ENCODE measurements at regions not wholly inside any gene's neighbourhood (a gene's known extent, or its start where the extent isn't known, plus 50 kb on each side); places are given as distances from the start of the nearest gene placed in this dataset.
"Not testable (repeated sequence)": the region's sequence is repeated elsewhere in the genome, so short reads cannot be mapped to it uniquely, and the experiment has no call there.

DNA sequence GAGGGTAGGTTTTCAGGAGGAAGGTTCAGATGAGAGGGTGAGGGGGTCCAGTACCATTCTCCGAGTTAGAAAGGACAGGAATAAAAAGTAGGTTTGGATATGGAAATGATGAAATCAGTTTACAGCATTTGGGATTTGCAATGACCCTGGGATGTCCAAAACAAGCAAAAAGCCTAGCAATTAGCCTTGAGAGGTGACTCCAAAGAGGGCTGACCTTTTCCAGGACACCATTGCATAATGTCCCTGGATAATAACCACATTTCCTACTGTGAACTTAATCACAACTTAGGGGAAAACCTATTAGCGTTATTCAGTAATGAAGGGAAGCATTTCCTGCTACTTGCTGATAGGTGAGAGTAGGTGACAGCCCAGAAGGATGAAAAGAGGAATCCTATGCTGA is 101.4 kb upstream of the ARHGAP42 start:
- DNase-seq: no peak

DNA sequence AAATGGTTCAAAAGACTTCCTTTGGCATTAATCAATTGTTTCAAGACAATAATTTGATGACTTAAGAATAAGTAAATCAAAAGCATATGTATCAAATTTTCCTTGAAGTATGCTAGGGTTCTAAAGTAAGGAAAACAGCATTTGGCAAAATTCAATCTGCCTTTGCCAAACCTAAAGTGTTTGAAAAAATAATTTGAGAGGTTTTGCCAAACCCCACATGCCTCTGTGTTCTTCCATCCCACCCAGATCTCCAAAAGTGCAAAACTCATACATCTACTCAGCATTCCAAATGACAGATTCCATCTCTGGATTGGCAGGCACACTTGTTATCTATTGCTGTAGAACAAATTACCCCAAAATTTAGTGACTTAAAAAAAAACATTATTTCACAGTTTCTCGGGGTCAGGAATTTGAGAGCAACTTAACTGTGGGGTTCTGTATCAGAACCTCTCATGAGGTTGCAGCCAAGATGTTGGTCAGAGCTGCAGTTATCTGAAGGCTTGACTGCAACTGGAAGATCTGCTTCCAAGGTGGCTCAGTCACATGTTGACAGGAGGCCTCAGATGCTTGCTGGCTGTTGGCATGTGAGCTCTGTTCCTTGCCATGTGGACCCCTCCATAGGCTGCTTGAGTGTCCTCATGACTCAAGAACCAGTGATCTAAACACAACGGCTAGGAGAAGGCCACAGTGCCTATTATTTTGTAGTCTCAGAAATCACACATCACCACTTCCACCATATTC is 100.6 kb upstream of the ARHGAP42 start:
- no peak for DNase-seq

DNA sequence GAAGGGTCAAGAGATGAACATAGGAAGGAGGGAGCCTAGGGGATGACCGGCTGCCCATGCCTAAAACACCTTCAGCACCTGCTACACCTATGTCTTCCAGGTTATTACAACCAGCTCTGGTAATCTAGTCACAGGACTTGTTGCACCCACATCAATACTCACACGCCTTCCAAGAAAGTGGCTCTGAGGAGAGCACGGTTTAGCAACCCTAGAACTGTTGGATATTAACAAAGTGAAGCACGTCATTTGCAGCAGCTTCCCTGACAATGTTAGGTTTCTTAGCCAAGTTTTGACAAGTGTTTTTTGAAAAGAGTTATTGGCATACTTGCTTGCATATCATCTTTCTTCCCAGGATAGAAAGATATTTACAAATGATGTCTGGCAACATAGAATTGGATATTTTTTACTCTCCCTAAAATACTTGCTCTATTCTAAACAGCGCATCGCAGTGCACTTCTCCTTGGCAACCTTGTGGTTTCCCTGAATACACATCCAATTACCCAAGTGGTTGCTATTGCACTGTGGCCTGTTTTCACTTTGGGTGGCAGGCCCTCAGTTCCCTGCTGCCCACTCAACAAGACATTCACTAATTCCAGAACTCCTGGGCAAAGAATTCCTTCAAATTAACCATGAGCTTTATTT is 94.3 kb upstream of the ARHGAP42 start:
- DNase-seq: no peak

GRCh38 chr11:100593291-100593690 is 93.8 kb upstream of the ARHGAP42 start:
- DNase-seq: no peak

DNA sequence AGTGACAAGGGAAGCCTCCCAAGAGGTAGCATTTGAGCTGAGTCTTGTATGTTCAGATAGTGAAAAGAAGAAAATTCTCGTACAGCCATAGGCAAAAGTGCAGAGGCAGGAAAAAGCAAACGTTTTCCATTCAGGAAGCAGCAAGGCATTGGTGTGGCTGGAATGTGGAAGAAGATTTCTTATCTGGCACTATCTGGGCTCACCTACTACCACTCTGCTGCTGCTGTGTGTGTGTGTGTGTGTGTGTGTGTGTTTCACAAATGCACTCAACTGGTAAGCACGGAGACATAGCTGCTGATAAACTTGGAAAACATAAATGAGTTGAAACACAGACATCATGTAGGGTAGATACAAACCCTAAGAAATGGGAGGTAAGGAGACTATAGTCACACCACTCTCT is 92.8 kb upstream of the ARHGAP42 start:
- DNase-seq: no peak

DNA sequence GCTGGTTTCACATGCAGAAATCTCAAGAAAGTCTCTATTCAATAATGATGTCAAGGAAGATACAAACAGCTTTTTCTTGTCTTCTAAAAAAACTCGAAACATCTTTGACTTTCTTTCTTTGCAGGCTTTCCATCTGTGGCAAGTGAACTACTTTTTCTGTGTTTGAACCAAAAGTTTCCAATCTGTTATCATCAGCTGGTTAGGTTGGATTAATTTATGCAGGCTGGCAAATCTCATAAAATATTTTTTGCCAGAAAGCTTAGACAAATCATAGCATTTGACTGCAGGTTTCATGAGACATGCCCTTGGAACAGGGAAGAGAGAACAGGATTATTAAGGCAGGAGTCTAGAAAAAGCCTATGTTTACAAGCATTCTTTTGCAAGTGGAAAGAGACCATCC is 86.1 kb upstream of the ARHGAP42 start:
- DNase-seq: no peak

DNA sequence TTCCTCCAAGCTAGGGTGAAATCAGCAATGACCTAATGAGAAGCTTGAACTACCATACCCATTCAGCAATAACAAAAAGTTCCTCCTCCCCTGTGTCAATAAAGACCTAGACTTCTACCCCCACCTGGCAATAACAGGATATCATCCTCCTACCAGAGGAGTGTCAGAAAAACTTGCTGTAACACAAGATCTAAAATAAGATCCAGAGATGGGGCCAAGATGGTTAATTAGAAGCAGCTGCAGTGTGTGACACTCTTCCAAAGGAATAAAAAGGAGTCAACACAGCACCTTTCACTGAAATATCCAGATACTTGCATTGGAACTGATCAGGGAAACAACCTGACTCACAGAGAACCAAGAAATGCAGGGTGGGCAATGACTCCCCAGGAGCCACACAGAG is 84.4 kb upstream of the ARHGAP42 start:
- no peak for DNase-seq

GRCh38 chr11:100607761-100608160 is 79.3 kb upstream of the ARHGAP42 start:
- DNase-seq: not testable (repeated sequence)

DNA sequence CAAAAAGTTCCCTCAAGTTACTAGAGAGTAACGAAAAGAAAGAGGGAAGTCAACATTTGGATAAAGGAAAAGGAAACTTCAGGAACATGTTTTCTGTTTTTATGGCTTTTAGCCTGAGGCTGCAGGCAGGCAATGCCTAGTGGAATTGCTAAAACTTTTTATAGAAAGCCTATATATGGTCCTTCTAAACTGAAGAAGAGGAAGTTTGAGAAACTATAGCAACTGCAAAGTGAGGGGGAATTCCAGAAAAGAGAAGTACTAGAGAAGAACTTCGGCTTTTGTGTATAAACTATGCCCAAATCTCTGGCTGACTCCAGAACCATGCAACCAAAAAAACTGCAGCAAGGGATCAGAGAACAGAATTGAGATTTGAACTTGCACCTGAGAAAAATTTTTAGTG is 74.3 kb upstream of the ARHGAP42 start:
- no peak for DNase-seq

DNA sequence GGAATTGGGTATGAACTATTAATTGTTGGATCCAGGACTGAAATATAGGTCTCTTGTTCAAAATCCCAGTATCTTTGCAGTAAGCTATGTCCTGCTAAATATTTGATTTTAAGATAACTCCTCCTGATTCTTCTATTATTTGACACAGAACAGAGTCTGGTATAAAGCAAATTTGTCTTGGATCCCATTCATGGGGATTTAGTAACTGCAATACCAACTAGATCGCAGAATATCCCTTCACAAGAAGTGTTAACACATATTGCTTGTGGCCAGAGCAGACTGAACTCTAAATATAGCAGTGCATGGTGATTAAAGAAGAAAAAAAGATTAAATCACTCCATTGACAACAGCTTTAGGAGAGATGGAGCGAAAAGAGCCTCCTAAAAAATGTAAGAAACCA is 68.2 kb upstream of the ARHGAP42 start:
- no peak for DNase-seq

DNA sequence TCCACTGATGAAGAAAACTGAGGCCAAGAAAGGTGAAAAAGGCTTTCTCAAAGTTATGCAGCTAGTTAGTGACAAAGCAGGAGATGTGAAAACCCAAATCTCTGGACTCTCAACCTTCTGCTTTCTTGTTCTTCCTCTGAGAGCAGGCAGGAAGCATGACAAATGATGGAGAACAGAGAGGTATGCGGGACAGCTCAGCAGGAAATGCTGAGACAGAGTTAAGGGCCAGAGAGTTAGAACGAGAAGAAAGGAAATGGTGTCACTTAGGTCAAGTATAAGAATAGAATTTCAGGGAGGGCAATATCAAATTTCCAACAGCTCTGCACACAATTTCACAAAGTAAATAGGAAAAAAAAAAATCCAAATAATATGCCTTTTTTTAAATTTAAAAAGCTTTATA is 67.6 kb upstream of the ARHGAP42 start:
- no peak for DNase-seq

DNA sequence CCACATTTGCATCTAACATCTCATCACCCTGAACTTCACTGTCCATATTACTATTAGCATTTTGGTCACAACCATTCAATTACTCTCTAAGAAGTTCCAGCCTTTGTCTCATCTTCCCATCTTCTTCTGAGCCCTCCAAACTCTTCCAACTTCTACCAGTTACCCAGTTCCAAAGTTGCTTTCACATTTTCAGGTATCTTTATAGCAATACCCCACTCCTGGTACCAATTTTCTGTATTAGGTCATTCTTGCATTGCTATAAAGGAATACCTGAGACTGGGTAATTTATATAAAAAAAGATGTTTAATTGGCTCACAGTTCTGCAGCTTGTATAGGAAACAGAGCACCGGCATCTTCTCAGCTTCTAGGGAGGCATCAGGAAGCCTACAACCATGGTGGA is 64.7 kb upstream of the ARHGAP42 start:
- DNase-seq: no peak

DNA sequence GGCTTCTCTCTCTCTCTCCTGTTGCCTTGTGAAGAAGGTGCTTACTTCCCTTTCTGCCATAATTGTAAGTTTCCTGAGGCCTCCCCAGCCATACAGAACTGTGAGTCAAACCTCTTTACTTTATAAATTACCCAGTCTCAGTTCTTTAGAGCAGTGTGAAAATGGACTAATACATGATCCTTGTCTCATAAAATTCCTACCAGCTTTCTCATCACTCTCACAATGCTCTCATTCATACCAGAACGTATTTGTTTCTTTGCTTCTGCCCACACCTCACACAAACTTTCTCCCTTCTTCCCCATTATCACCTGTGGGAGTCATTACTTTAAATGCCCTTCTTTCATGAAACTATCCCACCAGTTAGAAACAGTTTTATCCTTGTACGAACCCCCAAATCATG is 62.7 kb upstream of the ARHGAP42 start:
- DNase-seq: no peak

DNA sequence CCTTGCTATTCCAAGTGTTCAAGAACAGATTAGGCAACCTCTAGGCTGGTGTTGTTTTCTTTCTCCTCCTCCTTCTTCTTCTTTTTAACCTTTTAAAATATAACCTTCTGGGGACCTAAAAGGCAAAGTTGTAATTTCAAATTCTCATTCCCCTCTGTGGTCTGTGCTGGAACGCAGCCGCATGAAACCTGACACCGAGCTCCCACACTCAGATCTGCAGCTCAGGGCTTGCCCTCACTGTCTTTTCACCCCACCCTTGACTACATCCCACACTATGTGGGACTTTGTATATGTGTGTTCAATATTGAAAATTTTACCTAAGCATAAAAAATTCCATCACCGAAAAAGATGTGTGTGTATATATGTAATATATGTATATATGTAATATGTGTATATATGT is 62.0 kb upstream of the ARHGAP42 start:
- no peak for DNase-seq

DNA sequence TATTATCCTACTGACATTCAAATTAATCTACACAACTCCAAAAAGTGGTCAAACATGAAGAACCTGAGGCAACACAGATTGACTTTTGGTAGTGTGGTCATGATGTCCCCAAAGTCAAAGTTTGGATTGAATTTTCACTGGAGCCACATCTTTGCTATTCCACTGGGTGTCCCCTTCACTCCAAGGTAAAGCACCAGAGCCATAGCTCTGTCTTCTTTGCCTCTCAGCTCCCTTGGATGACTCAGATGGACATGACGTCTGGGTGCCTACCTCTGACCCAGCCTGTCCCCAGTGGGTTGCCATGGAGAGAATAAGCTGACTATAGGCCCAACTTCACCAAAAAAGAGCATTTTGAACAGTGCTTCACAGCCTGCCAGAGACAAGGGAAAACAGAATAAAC is 57.4 kb upstream of the ARHGAP42 start:
- no peak for DNase-seq

GRCh38 chr11:100630898-100631297 is 56.2 kb upstream of the ARHGAP42 start:
- no peak for DNase-seq

DNA sequence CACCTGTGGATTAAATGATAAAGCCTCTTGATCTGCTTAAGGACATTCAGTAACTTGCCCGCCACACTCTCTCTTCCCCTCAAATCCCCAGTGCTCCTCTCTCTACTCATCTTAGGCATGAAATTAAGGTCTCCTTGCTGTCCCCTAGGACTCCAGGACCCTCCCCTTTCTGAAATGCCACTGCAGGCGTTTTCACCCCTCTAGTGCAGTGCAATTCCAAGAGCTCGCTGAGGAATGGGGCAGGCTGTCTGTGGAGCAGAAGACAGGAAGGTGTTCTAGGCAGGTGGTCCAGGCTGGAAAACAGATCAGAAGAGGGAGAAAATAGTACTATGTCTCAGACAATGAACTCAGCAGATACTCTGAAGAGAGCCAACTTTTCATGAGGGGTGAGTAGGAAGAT is 55.8 kb upstream of the ARHGAP42 start:
- DNase-seq: no peak

GRCh38 chr11:100632941-100633452 is 54.1 kb upstream of the ARHGAP42 start:
- peak; percentile 8 for DNase-seq

- DNase-seq: no peak
Observed at GRCh38 chr11:100635194-100635593, 51.9 kb upstream of the ARHGAP42 start.

DNA sequence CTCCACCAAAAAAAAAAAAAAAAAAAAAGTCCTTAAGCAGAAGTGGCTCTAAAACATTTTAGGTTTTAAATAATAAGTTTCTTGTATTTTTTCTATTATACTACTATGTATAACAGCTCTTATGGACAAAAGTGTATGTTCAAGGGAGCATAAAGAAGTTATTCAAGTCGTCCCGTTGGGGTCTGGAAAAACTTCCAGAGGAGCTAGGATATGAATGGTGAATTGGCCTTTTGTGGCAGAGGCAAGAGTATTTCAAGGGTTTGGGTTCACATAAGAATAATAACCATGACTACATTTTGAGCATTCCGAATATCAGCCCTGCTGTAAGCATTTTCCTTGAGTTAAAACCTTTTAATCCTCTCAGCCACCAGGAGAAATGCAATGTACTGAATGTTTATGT is 50.6 kb upstream of the ARHGAP42 start:
- no peak for DNase-seq

Measured in SHP77 treated with DMSO at 0.1 percent for 48 hours (cell line).